HEK293T (cell line): ENCODE measurements at regions not wholly inside any gene's neighbourhood (a gene's known extent, or its start where the extent isn't known, plus 50 kb on each side); places are given as distances from the start of the nearest gene placed in this dataset.

Experiments
- CTCF ChIA-PET: fragments of 350-600 bp; formaldehyde crosslinking; extraction: SDS; loops from one replicate; lab custom pipeline; 2021; ENCODE audit warnings: antibody characterized with exemption, inconsistent platforms; lab: Yijun Ruan, JAX
- POLR2A ChIA-PET: fragments of 350-600 bp; formaldehyde crosslinking; extraction: SDS; loops from one replicate; lab custom pipeline; 2020; ENCODE audit warnings: antibody characterized with exemption, inconsistent platforms; lab: Yijun Ruan, JAX
- DNase-seq: peaks from one replicate; pipeline ENCODE4 v3.0.0; 2012; ENCODE audit warnings: mixed read lengths; ENCODE audit errors: extremely low spot score
- ARNT ChIP-seq: fragments of 450-650 bp; IDR thresholded peaks from 2 replicates; pipeline ENCODE4 v1.6.1; 2017; ENCODE audit warnings: mild to moderate bottlenecking
- BHLHE40 ChIP-seq: fragments of 450-650 bp; IDR thresholded peaks from 2 replicates; pipeline ENCODE4 v1.6.1; 2016; ENCODE audit warnings: mild to moderate bottlenecking, moderate library complexity, borderline replicate concordance
- CTBP1 ChIP-seq: fragments of 450-650 bp; IDR thresholded peaks from 2 replicates; pipeline ENCODE4 v1.6.1; 2016; ENCODE audit warnings: borderline replicate concordance
- ELF4 ChIP-seq: fragments of 450-650 bp; IDR thresholded peaks from 2 replicates; pipeline ENCODE4 v1.6.1; 2017; ENCODE audit warnings: antibody characterized with exemption
- FOXA1 ChIP-seq: fragments of 450-650 bp; IDR thresholded peaks from 2 replicates; pipeline ENCODE4 v1.6.1; 2016; ENCODE audit warnings: mild to moderate bottlenecking
- FOXK2 ChIP-seq: fragments of 450-650 bp; IDR thresholded peaks from 2 replicates; pipeline ENCODE4 v1.6.1; 2016; ENCODE audit warnings: mild to moderate bottlenecking
- FOXM1 ChIP-seq: fragments of 450-650 bp; IDR thresholded peaks from 2 replicates; pipeline ENCODE4 v1.6.1; 2017; ENCODE audit warnings: mild to moderate bottlenecking, borderline replicate concordance
- HDGF ChIP-seq: fragments of 450-650 bp; IDR thresholded peaks from 2 replicates; pipeline ENCODE4 v1.6.1; 2017; ENCODE audit warnings: antibody characterized with exemption, borderline replicate concordance
- L3MBTL2 ChIP-seq: fragments of 450-650 bp; conservative IDR thresholded peaks from 2 replicates; pipeline ENCODE4 v1.6.1; 2016; ENCODE audit warnings: mild to moderate bottlenecking
- LEF1 ChIP-seq: fragments of 450-650 bp; IDR thresholded peaks from 2 replicates; pipeline ENCODE4 v1.6.1; 2017; ENCODE audit warnings: mild to moderate bottlenecking, borderline replicate concordance
- NFRKB ChIP-seq: fragments of 450-650 bp; IDR thresholded peaks from 2 replicates; pipeline ENCODE4 v1.6.1; 2016; ENCODE audit warnings: mild to moderate bottlenecking, moderate library complexity
- PKNOX1 ChIP-seq: fragments of 450-650 bp; IDR thresholded peaks from 2 replicates; pipeline ENCODE4 v1.6.1; 2016
- SP1 ChIP-seq: fragments of 450-650 bp; IDR thresholded peaks from 2 replicates; pipeline ENCODE4 v1.6.1; 2017
- SUZ12 ChIP-seq: fragments of 450-650 bp; IDR thresholded peaks from 2 replicates; pipeline ENCODE4 v1.6.1; 2016; ENCODE audit warnings: mild to moderate bottlenecking
- TARDBP ChIP-seq: fragments of 450-650 bp; IDR thresholded peaks from 2 replicates; pipeline ENCODE4 v1.6.1; 2016
- ZNF384 ChIP-seq: fragments of 450-650 bp; IDR thresholded peaks from 2 replicates; pipeline ENCODE4 v1.6.1; 2016

GRCh38 chr18:56245866-56246580, 392.4 kb downstream of the TXNL1 start:
- CTCF ChIA-PET = interaction anchor here (0.7 kb wide), 1 partner anchor 483 kb away, joined by 3 read pairs; no protein-coding TSS in a partner anchor
- TF ChIP-seq CTBP1 = no peak
- no peak for TF ChIP-seq ZNF384
- TF ChIP-seq L3MBTL2 = no peak
- no peak for TF ChIP-seq SUZ12
- no peak for TF ChIP-seq TARDBP
- no peak for TF ChIP-seq LEF1
- no peak for TF ChIP-seq SP1
- TF ChIP-seq PKNOX1 = no peak
- no peak for TF ChIP-seq ELF4
- TF ChIP-seq FOXM1 = no peak
- TF ChIP-seq BHLHE40 = no peak
- no peak for TF ChIP-seq FOXA1
- no peak for TF ChIP-seq ARNT
- no peak for TF ChIP-seq NFRKB
- no peak for TF ChIP-seq FOXK2
- no peak for TF ChIP-seq HDGF
- no peak for DNase-seq
- POLR2A ChIA-PET = no interaction called here

- TF ChIP-seq FOXM1 = no peak
- no peak for TF ChIP-seq LEF1
- no peak for TF ChIP-seq SUZ12
- no peak for TF ChIP-seq CTBP1
- TF ChIP-seq ARNT = no peak
- no peak for TF ChIP-seq L3MBTL2
- no peak for TF ChIP-seq FOXK2
- no peak for TF ChIP-seq ELF4
- TF ChIP-seq TARDBP = no peak
- no peak for TF ChIP-seq FOXA1
- TF ChIP-seq HDGF = no peak
- TF ChIP-seq ZNF384 = no peak
- no peak for TF ChIP-seq NFRKB
- no peak for TF ChIP-seq PKNOX1
- TF ChIP-seq BHLHE40 = no peak
- CTCF ChIA-PET = no interaction called here
- POLR2A ChIA-PET = no interaction called here
- no peak for DNase-seq
These were observed 398.0 kb downstream of the TXNL1 start for GRCh38 chr18:56240405-56240804.

- no peak for DNase-seq
- ChIA-PET CTCF (no interaction called here), POLR2A (no interaction called here)
- TF ChIP-seq FOXM1 = no peak
- no peak for TF ChIP-seq PKNOX1
- no peak for TF ChIP-seq L3MBTL2
- no peak for TF ChIP-seq FOXA1
- TF ChIP-seq NFRKB = no peak
- TF ChIP-seq ELF4 = no peak
- no peak for TF ChIP-seq BHLHE40
- no peak for TF ChIP-seq SP1
- TF ChIP-seq LEF1 = no peak
- no peak for TF ChIP-seq ARNT
- no peak for TF ChIP-seq HDGF
- no peak for TF ChIP-seq SUZ12
- no peak for TF ChIP-seq TARDBP
- no peak for TF ChIP-seq FOXK2
- TF ChIP-seq ZNF384 = no peak
- TF ChIP-seq CTBP1 = no peak
These were observed 399.8 kb downstream of the TXNL1 start for GRCh38 chr18:56238576-56238975.

- DNase-seq = no peak
- ChIA-PET POLR2A (no interaction called here), CTCF (no interaction called here)
- TF ChIP-seq FOXK2 (no peak), TARDBP (no peak), SP1 (no peak), LEF1 (no peak), FOXA1 (no peak), CTBP1 (no peak), L3MBTL2 (no peak), HDGF (no peak), PKNOX1 (no peak), ZNF384 (no peak), ELF4 (no peak), BHLHE40 (no peak)
These were observed 402.8 kb downstream of the TXNL1 start for GRCh38 chr18:56235481-56236013.

GRCh38 chr18:56235071-56235470, 403.3 kb downstream of the TXNL1 start:
- CTCF ChIA-PET = no interaction called here
- no peak for DNase-seq
- TF ChIP-seq ELF4 = no peak
- no peak for TF ChIP-seq ZNF384
- TF ChIP-seq FOXA1 = no peak
- TF ChIP-seq HDGF = no peak
- TF ChIP-seq TARDBP = no peak
- no peak for TF ChIP-seq ARNT
- no peak for TF ChIP-seq BHLHE40
- TF ChIP-seq SUZ12 = no peak
- TF ChIP-seq NFRKB = no peak
- TF ChIP-seq SP1 = no peak
- POLR2A ChIA-PET = no interaction called here
